Tibial nerve (tissue), 4 donors: ENCODE measurements at regions not wholly inside any gene's neighbourhood (a gene's known extent, or its start where the extent isn't known, plus 50 kb on each side); places are given as distances from the start of the nearest gene placed in this dataset.
"Not testable (repeated sequence)": the region's sequence is repeated elsewhere in the genome, so short reads cannot be mapped to it uniquely, and the experiment has no call there.

ENCODE experiments used
- DNase-seq, 2 donors: peaks; one replicate each; pipeline ENCODE4 v3.0.0-alpha.2; 2019; ENCODE audit warnings: low spot score in 2 of 2
- H3K27ac ChIP-seq, 4 donors: fragments of 200-600 bp; sonication (generic) in 3 of 4; one replicate each; pipeline ENCODE4 v1.5.1; 2017 to 2019; ENCODE audit warnings: mild to moderate bottlenecking in 1 of 4
- H3K27me3 ChIP-seq, 2 donors: fragments of 200-600 bp; sonication (generic) in 1 of 2; one replicate each; pipeline versions ENCODE4 v1.5.1 to v1.6.0; 2017 to 2019
- H3K36me3 ChIP-seq, 3 donors: fragments of 200-600 bp; sonication (generic); one replicate each; pipeline ENCODE4 v1.5.1; 2018 to 2019
- H3K4me1 ChIP-seq, 4 donors: fragments of 200-600 bp; sonication (generic) in 3 of 4; one replicate each; pipeline ENCODE4 v1.5.1; 2017 to 2019
- H3K4me3 ChIP-seq, 4 donors: fragments of 200-600 bp; sonication (generic) in 3 of 4; one replicate each; pipeline ENCODE4 v1.5.1; 2017 to 2019; ENCODE audit warnings: mild to moderate bottlenecking in 1 of 4, moderate library complexity in 1 of 4
- H3K9me3 ChIP-seq, 4 donors: fragments of 200-600 bp; sonication (generic) in 3 of 4; one replicate each; pipeline ENCODE4 v1.5.1; 2017 to 2019
- EP300 ChIP-seq, 2 donors: sonication (generic); formaldehyde crosslinking; IDR thresholded peaks; one replicate each; pipeline ENCODE4 v1.6.1; 2017; ENCODE audit warnings: antibody characterized with exemption in 2 of 2, mild to moderate bottlenecking in 1 of 2
- POLR2A ChIP-seq, 2 donors: fragments of 450-650 bp; IDR thresholded peaks; one replicate each; pipeline ENCODE4 v1.6.1; 2017; ENCODE audit warnings: antibody characterized with exemption in 2 of 2, mild to moderate bottlenecking in 2 of 2, moderate library complexity in 2 of 2
- WGBS, 2 donors: methylation state at CpG; one replicate each; pipeline ENCODE4 v1.1.5; 2018; 5-methylcytosine and 5-hydroxymethylcytosine counted together
- TF ChIP-seq, protein P1 (sequence below), 5 experiments: fragments of 200-600 bp in 3 of 5; fragments of 450-650 bp in 2 of 5; sonication (generic) in 3 of 5; IDR thresholded peaks; one replicate each; pipeline ENCODE4 v1.5.1; 2016 to 2019; ENCODE audit warnings: antibody characterized with exemption in 5 of 5, mild to moderate bottlenecking in 3 of 5, moderate library complexity in 2 of 5

DNA sequence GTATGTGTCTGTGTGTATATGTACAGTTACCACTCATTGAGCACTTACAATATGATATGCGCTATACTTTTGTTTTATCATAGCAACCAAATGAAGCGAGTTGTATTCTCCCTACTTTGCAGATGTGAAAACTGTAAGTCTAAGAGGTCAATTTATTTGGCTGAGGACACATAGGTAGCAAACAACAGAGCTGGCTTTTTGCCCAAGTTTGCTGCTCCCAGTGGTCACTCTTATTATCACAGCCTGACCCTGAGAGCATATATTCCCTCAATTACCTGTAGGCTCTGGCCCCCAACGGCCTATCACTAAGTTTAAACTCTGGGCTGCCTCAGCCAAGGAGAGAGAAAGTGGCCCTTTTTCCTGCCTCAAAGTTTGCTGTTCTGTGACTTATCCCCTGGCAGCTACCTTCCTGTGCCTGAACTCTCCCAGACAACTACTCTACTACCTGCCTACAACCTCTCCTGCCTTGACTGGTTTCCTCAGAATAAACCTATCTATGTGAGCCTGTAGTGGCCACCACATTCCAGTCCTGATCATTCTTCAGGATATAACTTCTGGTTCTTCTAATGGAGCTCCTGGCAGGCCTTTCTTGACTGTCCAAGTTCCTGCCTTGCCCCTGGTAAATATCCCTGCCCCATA, 221.8 kb downstream of the FRK start:
- no peaks in the 10 kb centered on the region for H3K4me1 ChIP-seq
- H3K27ac ChIP-seq = no peak overlapping the region
- WGBS, 2 donors = 57 to 78% methylated on average over 3 of the region's 3 CpGs
- peak in 1 of 2 donors; percentile 5 for DNase-seq
- H3K36me3 ChIP-seq = no peaks in the 10 kb centered on the region
- no peak overlapping the region for H3K4me3 ChIP-seq
- no peaks in the 10 kb centered on the region for H3K27me3 ChIP-seq
- no peaks in the 10 kb centered on the region for H3K9me3 ChIP-seq
- TF ChIP-seq, protein P1, sequence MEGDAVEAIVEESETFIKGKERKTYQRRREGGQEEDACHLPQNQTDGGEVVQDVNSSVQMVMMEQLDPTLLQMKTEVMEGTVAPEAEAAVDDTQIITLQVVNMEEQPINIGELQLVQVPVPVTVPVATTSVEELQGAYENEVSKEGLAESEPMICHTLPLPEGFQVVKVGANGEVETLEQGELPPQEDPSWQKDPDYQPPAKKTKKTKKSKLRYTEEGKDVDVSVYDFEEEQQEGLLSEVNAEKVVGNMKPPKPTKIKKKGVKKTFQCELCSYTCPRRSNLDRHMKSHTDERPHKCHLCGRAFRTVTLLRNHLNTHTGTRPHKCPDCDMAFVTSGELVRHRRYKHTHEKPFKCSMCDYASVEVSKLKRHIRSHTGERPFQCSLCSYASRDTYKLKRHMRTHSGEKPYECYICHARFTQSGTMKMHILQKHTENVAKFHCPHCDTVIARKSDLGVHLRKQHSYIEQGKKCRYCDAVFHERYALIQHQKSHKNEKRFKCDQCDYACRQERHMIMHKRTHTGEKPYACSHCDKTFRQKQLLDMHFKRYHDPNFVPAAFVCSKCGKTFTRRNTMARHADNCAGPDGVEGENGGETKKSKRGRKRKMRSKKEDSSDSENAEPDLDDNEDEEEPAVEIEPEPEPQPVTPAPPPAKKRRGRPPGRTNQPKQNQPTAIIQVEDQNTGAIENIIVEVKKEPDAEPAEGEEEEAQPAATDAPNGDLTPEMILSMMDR (IDR thresholded peaks at IDR 0.05) = no peak
- no peak for TF ChIP-seq EP300 (IDR thresholded peaks at IDR 0.05)
- no peak for TF ChIP-seq POLR2A (IDR thresholded peaks at IDR 0.05)

DNA sequence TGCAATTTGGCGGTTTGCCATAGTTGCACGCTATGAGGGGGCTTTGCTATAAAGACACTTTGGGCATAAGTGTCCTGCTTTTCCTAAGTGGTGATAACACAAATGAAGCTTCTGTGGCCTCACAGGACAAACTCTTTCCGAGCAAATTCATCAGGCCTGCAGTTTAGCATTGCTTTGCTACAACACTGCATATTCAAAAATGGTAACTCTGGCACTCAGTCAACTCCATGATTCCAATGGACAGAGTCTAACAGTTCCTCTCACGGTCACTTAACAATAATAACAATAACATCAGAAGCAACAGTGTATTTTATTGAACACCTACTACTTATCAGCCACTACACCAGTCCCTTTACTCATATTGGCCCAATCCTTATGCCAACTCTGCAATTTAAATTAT, 222.5 kb downstream of the FRK start:
- Histone ChIP-seq H3K9me3 (no peaks in the 10 kb centered on the region), H3K4me3 (no peak overlapping the region), H3K27ac (no peak overlapping the region), H3K36me3 (no peaks in the 10 kb centered on the region), H3K27me3 (no peaks in the 10 kb centered on the region), H3K4me1 (no peaks in the 10 kb centered on the region)
- TF ChIP-seq EP300 (IDR thresholded peaks at IDR 0.05) (no peak), POLR2A (IDR thresholded peaks at IDR 0.05) (no peak)
- TF ChIP-seq, protein P1 (IDR thresholded peaks at IDR 0.05) = no peak
- DNase-seq = no peak
- WGBS, 2 donors = 85 to 88% methylated on average over 4 of the region's 4 CpGs

DNA sequence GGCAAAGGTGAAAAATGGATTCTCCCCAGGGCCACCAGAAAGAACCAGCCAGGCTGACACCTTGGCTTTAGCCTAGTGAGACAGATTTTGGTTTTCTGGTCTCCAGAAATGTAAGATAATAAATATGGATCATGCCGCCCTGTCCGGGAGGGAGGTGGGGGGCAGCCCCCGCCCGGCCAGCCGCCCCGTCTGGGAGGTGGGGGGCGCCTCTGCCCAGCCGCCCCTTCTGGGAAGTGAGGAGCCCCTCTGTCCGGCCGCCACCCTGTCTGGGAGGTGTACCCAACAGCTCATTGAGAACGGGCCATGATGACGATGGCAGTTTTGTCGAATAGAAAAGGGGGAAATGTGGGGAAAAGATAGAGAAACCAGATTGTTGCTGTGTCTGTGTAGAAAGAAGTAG, 224.3 kb downstream of the FRK start:
- H3K27me3 ChIP-seq, DNase-seq, H3K4me1 ChIP-seq, H3K4me3 ChIP-seq, H3K27ac ChIP-seq, H3K36me3 ChIP-seq, H3K9me3 ChIP-seq: not testable (repeated sequence)
- 92% methylated on average over 13 of the region's 13 CpGs; no CpG with 5 or more reads in 1 of the 2 donors for WGBS, 2 donors

DNA sequence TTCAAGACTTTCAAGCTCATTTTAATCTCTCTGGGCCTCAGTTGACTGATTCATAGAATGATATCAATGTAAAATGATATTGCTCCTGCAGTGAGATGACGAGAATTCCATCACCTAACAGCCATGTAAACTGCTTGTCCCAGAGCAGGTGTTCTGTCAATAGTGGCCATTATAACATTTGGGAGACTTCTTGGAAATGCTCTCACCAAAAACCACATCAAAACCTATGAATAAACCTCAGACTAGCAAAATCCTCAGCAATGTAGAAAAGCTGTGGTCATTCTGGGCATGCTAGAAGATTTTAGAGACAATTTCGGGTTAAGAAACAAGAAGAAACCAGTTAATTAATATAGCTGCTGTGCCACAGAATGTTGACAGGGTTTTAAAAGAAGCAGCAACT, 225.4 kb downstream of the FRK start:
- 82 to 87% methylated on average over 2 of the region's 2 CpGs for WGBS, 2 donors
- no peak for TF ChIP-seq POLR2A (IDR thresholded peaks at IDR 0.05)
- TF ChIP-seq EP300 (IDR thresholded peaks at IDR 0.05) = no peak
- TF ChIP-seq, protein P1 (IDR thresholded peaks at IDR 0.05) = no peak
- H3K27ac ChIP-seq = no peak overlapping the region

DNA sequence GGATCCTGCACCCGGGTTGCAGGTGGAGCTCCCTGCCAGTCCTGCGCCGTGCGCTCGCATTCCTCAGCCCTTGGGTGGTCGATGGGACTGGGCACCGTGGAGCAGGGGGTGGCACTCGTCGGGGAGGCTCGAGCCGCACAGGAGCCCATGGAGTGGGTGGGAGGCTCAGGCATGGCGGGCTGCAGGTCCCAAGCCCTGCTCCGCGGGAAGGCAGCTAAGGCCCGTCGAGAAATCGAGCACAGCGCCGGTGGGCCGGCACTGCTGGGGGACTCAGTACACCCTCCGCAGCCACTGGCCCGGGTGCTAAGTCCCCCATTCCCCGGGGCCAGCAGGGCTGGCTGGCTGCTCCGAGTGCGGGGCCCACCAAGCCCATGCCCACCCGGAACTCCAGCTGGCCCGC, 226.1 kb downstream of the FRK start:
- DNase-seq, H3K4me1 ChIP-seq, H3K27me3 ChIP-seq, H3K4me3 ChIP-seq, H3K36me3 ChIP-seq, H3K9me3 ChIP-seq, H3K27ac ChIP-seq: not testable (repeated sequence)
- 89 to 91% methylated on average over 14 to 15 of the region's 27 CpGs for WGBS, 2 donors

More for the DNA sequence above, 225.4 kb downstream of the FRK start:
- H3K4me3 ChIP-seq = no peak overlapping the region
- H3K36me3 ChIP-seq = no peaks in the 10 kb centered on the region
- H3K4me1 ChIP-seq = no peaks in the 10 kb centered on the region
- H3K9me3 ChIP-seq = no peaks in the 10 kb centered on the region
- no peaks in the 10 kb centered on the region for H3K27me3 ChIP-seq
- no peak for DNase-seq

DNA sequence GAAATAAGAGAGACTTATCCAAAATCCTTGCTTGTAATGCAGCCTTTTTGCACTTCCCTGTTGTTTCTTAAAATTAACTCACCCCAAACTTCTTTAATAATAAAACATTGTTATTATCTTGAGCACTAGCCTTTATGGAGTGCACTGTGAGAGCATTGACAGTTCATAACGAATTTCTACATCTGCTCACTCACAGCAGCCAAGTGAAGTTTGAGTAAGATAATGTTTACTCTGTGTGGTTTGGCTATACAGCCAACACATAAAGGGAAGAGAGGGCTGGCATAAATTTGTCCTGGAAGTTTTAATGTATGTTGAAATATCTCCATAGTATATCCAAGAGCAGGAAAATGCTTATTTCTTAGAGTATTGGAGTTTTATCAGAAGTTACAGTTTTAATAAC, 227.9 kb downstream of the FRK start:
- Histone ChIP-seq H3K9me3 (no peaks in the 10 kb centered on the region), H3K4me3 (no peak overlapping the region), H3K4me1 (no peaks in the 10 kb centered on the region), H3K36me3 (no peaks in the 10 kb centered on the region), H3K27me3 (no peaks in the 10 kb centered on the region), H3K27ac (no peak overlapping the region)
- 20 to 30% methylated on average over 1 of the region's 1 CpG for WGBS, 2 donors
- DNase-seq = no peak
- TF ChIP-seq, protein P1 (IDR thresholded peaks at IDR 0.05) = no peak
- TF ChIP-seq EP300 (IDR thresholded peaks at IDR 0.05) = no peak
- no peak for TF ChIP-seq POLR2A (IDR thresholded peaks at IDR 0.05)
